Endodermal cell (in vitro differentiated cells): ENCODE measurements at regions not wholly inside any gene's neighbourhood (a gene's known extent, or its start where the extent isn't known, plus 50 kb on each side); places are given as distances from the start of the nearest gene placed in this dataset.

Source experiments
- DNase-seq: peaks from one replicate; pipeline ENCODE4 v3.0.0-alpha.2; 2017
- H3K27ac ChIP-seq: 2 replicates; pipeline ENCODE4 v1.5.1; 2013; ENCODE audit warnings: mild to moderate bottlenecking, low read depth, low read length, moderate library complexity
- H3K27me3 ChIP-seq: 2 replicates; pipeline ENCODE4 v1.6.1; 2013; ENCODE audit warnings: mild to moderate bottlenecking, low read length, moderate library complexity; ENCODE audit not compliant: insufficient read depth, control insufficient read depth, poor library complexity, severe bottlenecking
- H3K36me3 ChIP-seq: 2 replicates; pipeline ENCODE4 v1.7.0; 2013; ENCODE audit warnings: mild to moderate bottlenecking, low read length, moderate library complexity; ENCODE audit not compliant: control insufficient read depth, insufficient read depth
- H3K4me1 ChIP-seq: one replicate; pipeline ENCODE4 v1.7.0; 2013; ENCODE audit warnings: low read length; ENCODE audit not compliant: control insufficient read depth, insufficient read depth
- H3K4me3 ChIP-seq: 2 replicates; pipeline ENCODE4 v1.5.1; 2013; ENCODE audit warnings: mild to moderate bottlenecking, low read length, moderate library complexity
- H3K9ac ChIP-seq: 2 replicates; pipeline ENCODE4 v1.6.1; 2013; ENCODE audit warnings: mild to moderate bottlenecking, low read length, moderate library complexity; ENCODE audit not compliant: poor library complexity, severe bottlenecking; ENCODE audit errors: extremely low read depth
- H3K9me3 ChIP-seq: 2 replicates; pipeline ENCODE4 v1.6.1; 2013; ENCODE audit warnings: mild to moderate bottlenecking, low read length, moderate library complexity; ENCODE audit not compliant: control insufficient read depth
- H3K27ac Mint-ChIP-seq: 2 replicates; pipeline ENCODE4 v1.8.0; 2020; ENCODE audit warnings: mixed read lengths
- H3K27me3 Mint-ChIP-seq: 2 replicates; pipeline ENCODE4 v1.8.0; 2021; ENCODE audit warnings: mild to moderate bottlenecking, mixed read lengths; ENCODE audit not compliant: insufficient read depth
- H3K36me3 Mint-ChIP-seq: 2 replicates; pipeline ENCODE4 v1.8.0; 2020; ENCODE audit warnings: low read depth, mixed read lengths
- H3K4me1 Mint-ChIP-seq: 2 replicates; pipeline ENCODE4 v1.8.0; 2020; ENCODE audit warnings: mixed read lengths
- H3K4me3 Mint-ChIP-seq: 2 replicates; pipeline ENCODE4 v1.8.0; 2020; ENCODE audit warnings: mild to moderate bottlenecking, moderate library complexity, mixed read lengths
- H3K9me3 Mint-ChIP-seq: 2 replicates; pipeline ENCODE4 v1.8.0; 2020; ENCODE audit warnings: mild to moderate bottlenecking, mixed read lengths
- CTCF ChIP-seq: fragments of 200-600 bp; sonication (generic); conservative IDR thresholded peaks from 2 replicates; pipeline ENCODE4 v1.5.0; 2021; ENCODE audit warnings: antibody characterized with exemption, mild to moderate bottlenecking
- WGBS, 2 experiments: methylation state at CpG; one replicate each; pipeline versions ENCODE4 v1.1.5 to v1.1.7; 2013; ENCODE audit warnings: missing lambda C conversion rate in 2 of 2, mixed read lengths in 1 of 2; ENCODE audit not compliant: insufficient coverage in 1 of 2, insufficient read length in 1 of 2; 5-methylcytosine and 5-hydroxymethylcytosine counted together

- no peaks in the 10 kb centered on the region for H3K36me3 ChIP-seq
- no peak overlapping the region for H3K9ac ChIP-seq
- H3K36me3 Mint-ChIP-seq = no peaks in the 10 kb centered on the region
- DNase-seq = no peak
- no peaks in the 10 kb centered on the region for H3K27me3 ChIP-seq
- H3K4me1 ChIP-seq = peaks cover 8% of the 10 kb centered on the region
- no peaks in the 10 kb centered on the region for H3K27me3 Mint-ChIP-seq
- H3K4me3 Mint-ChIP-seq = no peak overlapping the region
- no peak overlapping the region for H3K4me3 ChIP-seq
- H3K9me3 Mint-ChIP-seq = no peaks in the 10 kb centered on the region
- no peak for TF ChIP-seq CTCF
- no peak overlapping the region for H3K27ac Mint-ChIP-seq
- H3K27ac ChIP-seq = no peak overlapping the region
- H3K9me3 ChIP-seq = peaks cover under 1% of the 10 kb centered on the region
- peaks cover 30% of the 10 kb centered on the region for H3K4me1 Mint-ChIP-seq
- 90 to 95% methylated on average over 4 to 5 of the region's 5 CpGs for WGBS, 2 experiments
Measured at GRCh38 chr9:107177857-107178256, 105.2 kb upstream of the RAD23B start.

- Histone ChIP-seq H3K27ac (no peak overlapping the region), H3K4me3 (no peak overlapping the region), H3K9ac (no peak overlapping the region), H3K4me1 (peaks cover 8% of the 10 kb centered on the region), H3K9me3 (peaks cover 5% of the 10 kb centered on the region), H3K36me3 (no peaks in the 10 kb centered on the region), H3K27me3 (no peaks in the 10 kb centered on the region)
- DNase-seq = no peak
- no peak overlapping the region for H3K27ac Mint-ChIP-seq
- peaks cover 30% of the 10 kb centered on the region for H3K4me1 Mint-ChIP-seq
- no peaks in the 10 kb centered on the region for H3K36me3 Mint-ChIP-seq
- no peak overlapping the region for H3K4me3 Mint-ChIP-seq
- WGBS, 2 experiments = 92 to 98% methylated on average over 3 of the region's 3 CpGs
- TF ChIP-seq CTCF = no peak
- H3K27me3 Mint-ChIP-seq = no peaks in the 10 kb centered on the region
- peaks cover 1% of the 10 kb centered on the region for H3K9me3 Mint-ChIP-seq
Measured at GRCh38 chr9:107178293-107178692, 104.8 kb upstream of the RAD23B start.

GRCh38 chr9:107180206-107180605 is 102.9 kb upstream of the RAD23B start:
- 89 to 93% methylated on average over 1 of the region's 1 CpG for WGBS, 2 experiments
- DNase-seq = no peak
- no peak overlapping the region for H3K27ac Mint-ChIP-seq

More at GRCh38 chr9:107180206-107180605, 102.9 kb upstream of the RAD23B start:
- H3K27me3 Mint-ChIP-seq = no peaks in the 10 kb centered on the region
- peaks cover 1% of the 10 kb centered on the region for H3K9me3 Mint-ChIP-seq
- Histone ChIP-seq H3K9ac (no peak overlapping the region), H3K27me3 (no peaks in the 10 kb centered on the region), H3K36me3 (no peaks in the 10 kb centered on the region), H3K4me1 (peaks cover 8% of the 10 kb centered on the region), H3K27ac (no peak overlapping the region), H3K9me3 (peaks cover 12% of the 10 kb centered on the region), H3K4me3 (no peak overlapping the region)
- H3K4me3 Mint-ChIP-seq = no peak overlapping the region
- no peak for TF ChIP-seq CTCF
- no peaks in the 10 kb centered on the region for H3K36me3 Mint-ChIP-seq
- H3K4me1 Mint-ChIP-seq = peaks cover 27% of the 10 kb centered on the region
